ENCODE measurements at regions not wholly inside any gene's neighbourhood (a gene's known extent, or its start where the extent isn't known, plus 50 kb on each side); places are given as distances from the start of the nearest gene placed in this dataset.

DNA sequence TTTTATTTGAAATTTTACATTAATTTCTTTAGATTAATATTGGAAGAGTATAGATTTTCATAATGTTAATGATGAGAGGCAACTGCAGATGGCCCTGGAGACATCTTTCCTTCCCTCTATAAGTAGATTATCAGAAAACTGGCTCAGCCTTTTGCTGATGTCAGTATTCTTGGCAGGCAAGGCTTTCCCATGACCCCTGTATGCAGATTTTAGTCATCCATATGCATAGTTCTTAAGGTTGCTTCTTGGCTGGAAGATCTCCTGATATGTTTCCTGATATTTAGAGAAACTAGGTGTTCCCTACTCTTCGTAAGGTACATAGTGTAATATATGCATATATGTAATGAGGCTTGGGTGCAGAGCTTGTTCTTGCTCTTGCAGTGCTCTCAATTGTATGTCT, 911.4 kb downstream of the EPHA3 start:
- TF ChIP-seq, protein P1, sequence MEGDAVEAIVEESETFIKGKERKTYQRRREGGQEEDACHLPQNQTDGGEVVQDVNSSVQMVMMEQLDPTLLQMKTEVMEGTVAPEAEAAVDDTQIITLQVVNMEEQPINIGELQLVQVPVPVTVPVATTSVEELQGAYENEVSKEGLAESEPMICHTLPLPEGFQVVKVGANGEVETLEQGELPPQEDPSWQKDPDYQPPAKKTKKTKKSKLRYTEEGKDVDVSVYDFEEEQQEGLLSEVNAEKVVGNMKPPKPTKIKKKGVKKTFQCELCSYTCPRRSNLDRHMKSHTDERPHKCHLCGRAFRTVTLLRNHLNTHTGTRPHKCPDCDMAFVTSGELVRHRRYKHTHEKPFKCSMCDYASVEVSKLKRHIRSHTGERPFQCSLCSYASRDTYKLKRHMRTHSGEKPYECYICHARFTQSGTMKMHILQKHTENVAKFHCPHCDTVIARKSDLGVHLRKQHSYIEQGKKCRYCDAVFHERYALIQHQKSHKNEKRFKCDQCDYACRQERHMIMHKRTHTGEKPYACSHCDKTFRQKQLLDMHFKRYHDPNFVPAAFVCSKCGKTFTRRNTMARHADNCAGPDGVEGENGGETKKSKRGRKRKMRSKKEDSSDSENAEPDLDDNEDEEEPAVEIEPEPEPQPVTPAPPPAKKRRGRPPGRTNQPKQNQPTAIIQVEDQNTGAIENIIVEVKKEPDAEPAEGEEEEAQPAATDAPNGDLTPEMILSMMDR (IDR thresholded peaks at IDR 0.05; ENCODE audit: low read depth, low read length, missing input control): no peak
- TF ChIP-seq YY1 (IDR thresholded peaks at IDR 0.05) (no peak), GABPA (IDR thresholded peaks at IDR 0.05 in 1 of 2, conservative IDR thresholded peaks at IDR 0.05 in 1 of 2) (no peak), TAF1 (conservative IDR thresholded peaks at IDR 0.05) (no peak), EGR1 (IDR thresholded peaks at IDR 0.05; ENCODE audit: low read depth in 2 of 2) (no peak)
